Activated B cell treated with CpG ODN at 0.5 μM for 24 hours (primary cell): ENCODE measurements at regions not wholly inside any gene's neighbourhood (a gene's known extent, or its start where the extent isn't known, plus 50 kb on each side); places are given as distances from the start of the nearest gene placed in this dataset.

ENCODE experiments used
- ATAC-seq: fragments of 200-7000 bp; cut with Tn5 transposase; one replicate; pipeline ENCODE4 v1.10.0; 2021; ENCODE audit warnings: low read depth, mild to moderate bottlenecking, moderate library complexity
- CTCF ChIA-PET: fragments of 350-600 bp; sonication (Branson Sonifier 250); formaldehyde crosslinking; loops from one replicate; lab custom pipeline; 2021; ENCODE audit warnings: antibody characterized with exemption; lab: Charles Lee
- POLR2A ChIA-PET: fragments of 350-600 bp; sonication (Branson Sonifier 250); formaldehyde crosslinking; loops from one replicate; lab custom pipeline; 2021; ENCODE audit warnings: antibody characterized with exemption; lab: Charles Lee
- DNase-seq: peaks from one replicate; pipeline ENCODE4 v3.0.0; 2022
- H3K27ac Mint-ChIP-seq: one replicate; pipeline ENCODE4 v1.8.0; 2020; ENCODE audit warnings: mixed read lengths
- H3K27me3 Mint-ChIP-seq: one replicate; pipeline ENCODE4 v1.8.0; 2021; ENCODE audit warnings: mixed read lengths
- H3K36me3 Mint-ChIP-seq: one replicate; pipeline ENCODE4 v1.8.0; 2021; ENCODE audit warnings: low read depth, mixed read lengths
- H3K4me1 Mint-ChIP-seq: one replicate; pipeline ENCODE4 v1.8.0; 2021; ENCODE audit warnings: mixed read lengths
- H3K4me3 Mint-ChIP-seq: one replicate; pipeline ENCODE4 v1.8.0; 2020; ENCODE audit warnings: mild to moderate bottlenecking, mixed read lengths
- H3K9me3 Mint-ChIP-seq: one replicate; pipeline ENCODE4 v1.8.0; 2020; ENCODE audit warnings: mixed read lengths
- CTCF ChIP-seq: fragments of 200-600 bp; IDR thresholded peaks from one replicate; pipeline ENCODE4 v1.8.0; 2022; ENCODE audit warnings: antibody characterized with exemption, mild to moderate bottlenecking
- intact Hi-C: fragments of 100-400 bp; cut with micrococcal nuclease; formaldehyde crosslinking; loops from one replicate; pipeline ENCODE4 v1.15.1; 2024

GRCh38 chr6:10269814-10270472 lies 144.9 kb downstream of the TFAP2A start:
- Mint-ChIP-seq H3K27ac (no peak overlapping the region), H3K4me3 (no peak overlapping the region), H3K9me3 (peaks cover under 1% of the 10 kb centered on the region), H3K36me3 (no peaks in the 10 kb centered on the region), H3K4me1 (no peaks in the 10 kb centered on the region), H3K27me3 (peaks cover 23% of the 10 kb centered on the region)
- CTCF ChIA-PET = no interaction called here
- DNase-seq (no peak), ATAC-seq (no peak)
- intact Hi-C loops = no loop called here
- POLR2A ChIA-PET = no interaction called here
- no peak for TF ChIP-seq CTCF

DNA sequence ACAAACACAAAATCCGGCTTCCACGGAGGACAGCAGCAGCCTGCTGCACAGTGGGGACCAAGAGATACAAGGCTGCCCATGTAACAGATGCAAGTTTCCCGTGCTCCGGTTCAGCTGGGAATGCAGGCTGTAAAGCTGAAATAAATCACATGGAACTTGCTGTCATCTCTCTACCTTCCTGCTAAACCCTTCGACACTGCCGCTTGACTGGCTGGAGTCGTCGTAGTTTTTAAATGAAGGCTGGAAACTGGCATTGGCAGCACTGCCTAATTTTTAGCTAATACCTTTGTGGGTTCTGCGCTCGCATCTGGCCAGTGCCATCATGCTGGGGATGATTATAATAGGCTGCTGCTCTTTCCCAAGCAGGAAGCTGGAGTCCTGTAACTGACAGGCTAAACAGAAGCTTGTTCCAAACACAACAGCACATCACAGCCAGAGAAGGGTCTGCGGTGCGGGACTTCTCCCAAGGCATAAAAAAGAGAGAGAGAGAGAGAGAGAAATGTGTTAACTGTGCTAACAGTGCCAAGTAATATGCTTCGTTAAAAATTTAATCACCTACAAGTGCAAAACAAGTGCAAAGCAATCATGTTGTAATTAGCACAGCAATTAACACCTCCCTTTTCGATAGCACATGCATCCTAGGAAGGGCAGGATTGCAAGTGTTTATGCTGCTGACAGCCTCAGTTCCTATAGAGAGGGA lies 146.1 kb downstream of the TFAP2A start:
- ChIA-PET POLR2A (no interaction called here), CTCF (no interaction called here)
- no peak for DNase-seq

DNA sequence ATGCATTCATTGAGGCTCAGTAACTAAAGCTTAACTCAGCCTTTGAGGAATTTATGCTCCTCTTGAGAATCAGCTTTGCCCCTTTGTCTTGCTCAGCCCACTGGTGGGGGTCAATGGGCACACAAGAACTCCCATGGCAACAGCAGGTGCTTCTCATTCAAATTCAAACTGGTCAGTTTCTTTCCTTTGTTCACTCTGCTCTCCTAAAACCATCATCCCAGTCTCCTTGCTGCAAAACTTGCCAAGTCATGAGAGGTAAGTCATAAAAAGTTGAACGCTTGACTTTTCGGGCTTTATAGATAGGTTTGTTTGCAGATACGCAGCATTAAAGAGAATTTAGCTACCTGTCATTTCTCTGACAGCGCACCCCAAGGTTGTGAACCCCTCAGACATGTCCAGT lies 146.8 kb downstream of the TFAP2A start:
- CTCF ChIA-PET = no interaction called here
- no peaks in the 10 kb centered on the region for H3K4me1 Mint-ChIP-seq
- intact Hi-C loops = no loop called here
- H3K27me3 Mint-ChIP-seq = peaks cover 23% of the 10 kb centered on the region
- no peak for ATAC-seq
- POLR2A ChIA-PET = no interaction called here
- H3K36me3 Mint-ChIP-seq = no peaks in the 10 kb centered on the region
- no peak overlapping the region for H3K27ac Mint-ChIP-seq
- no peak for TF ChIP-seq CTCF
- no peak overlapping the region for H3K4me3 Mint-ChIP-seq
- DNase-seq = no peak
- peaks cover under 1% of the 10 kb centered on the region for H3K9me3 Mint-ChIP-seq

More for the DNA sequence above, 146.1 kb downstream of the TFAP2A start:
- TF ChIP-seq CTCF = no peak
- H3K27ac Mint-ChIP-seq = no peak overlapping the region
- no peaks in the 10 kb centered on the region for H3K9me3 Mint-ChIP-seq
- intact Hi-C loops = no loop called here
- no peaks in the 10 kb centered on the region for H3K36me3 Mint-ChIP-seq
- no peaks in the 10 kb centered on the region for H3K4me1 Mint-ChIP-seq
- H3K27me3 Mint-ChIP-seq = peaks cover 23% of the 10 kb centered on the region
- no peak overlapping the region for H3K4me3 Mint-ChIP-seq
- ATAC-seq = no peak

DNA sequence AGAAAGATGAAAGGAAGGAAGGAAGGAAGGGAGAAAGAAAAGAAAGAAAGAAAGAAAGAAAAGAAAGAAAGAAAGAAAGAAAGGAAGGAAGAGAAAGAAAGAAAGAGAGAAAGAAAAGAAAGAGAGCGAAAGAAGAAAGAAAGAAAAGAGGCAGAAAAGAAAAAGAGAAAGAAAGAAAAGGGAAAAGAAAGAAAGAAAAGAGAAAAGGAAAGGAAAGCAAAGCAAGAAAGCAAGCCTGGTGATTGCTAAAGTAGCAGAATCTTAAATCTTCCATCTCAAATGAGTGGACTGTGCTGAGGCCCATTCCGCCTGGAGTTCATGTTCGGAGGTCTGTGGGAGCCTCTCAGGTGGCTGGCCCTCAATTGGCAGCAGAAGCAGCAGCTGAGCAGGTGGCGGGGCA lies 148.4 kb downstream of the TFAP2A start:
- ATAC-seq (no peak), DNase-seq (no peak)
- peaks cover 19% of the 10 kb centered on the region for H3K27me3 Mint-ChIP-seq
- H3K27ac Mint-ChIP-seq = no peak overlapping the region
- no peak for TF ChIP-seq CTCF
- CTCF ChIA-PET = no interaction called here
- POLR2A ChIA-PET = no interaction called here
- H3K4me3 Mint-ChIP-seq = no peak overlapping the region
- peaks cover 3% of the 10 kb centered on the region for H3K9me3 Mint-ChIP-seq
- H3K36me3 Mint-ChIP-seq = no peaks in the 10 kb centered on the region
- intact Hi-C loops = no loop called here
- no peaks in the 10 kb centered on the region for H3K4me1 Mint-ChIP-seq

- Mint-ChIP-seq H3K27me3 (peaks cover 19% of the 10 kb centered on the region), H3K4me3 (no peak overlapping the region), H3K4me1 (no peaks in the 10 kb centered on the region), H3K27ac (no peak overlapping the region), H3K9me3 (peaks cover 3% of the 10 kb centered on the region), H3K36me3 (no peaks in the 10 kb centered on the region)
- no peak for TF ChIP-seq CTCF
- no peak for DNase-seq
- no peak for ATAC-seq
- intact Hi-C loops = no loop called here
- POLR2A ChIA-PET = no interaction called here
- CTCF ChIA-PET = no interaction called here
These were observed 148.8 kb downstream of the TFAP2A start for GRCh38 chr6:10266061-10266460.
